AG09319 (cell line): ENCODE measurements at regions not wholly inside any gene's neighbourhood (a gene's known extent, or its start where the extent isn't known, plus 50 kb on each side); places are given as distances from the start of the nearest gene placed in this dataset.

Experiments used
- DNase-seq: peaks from one replicate; pipeline ENCODE4 v3.0.0-alpha.2; 2010; ENCODE audit warnings: low read depth; ENCODE audit errors: extremely low read depth
- TF ChIP-seq, protein P1 (sequence below): IDR thresholded peaks from 2 replicates; pipeline ENCODE4 v1.5.1; 2011; ENCODE audit warnings: low read depth, mild to moderate bottlenecking, inconsistent platforms, low read length, moderate library complexity

- TF ChIP-seq, protein P1, sequence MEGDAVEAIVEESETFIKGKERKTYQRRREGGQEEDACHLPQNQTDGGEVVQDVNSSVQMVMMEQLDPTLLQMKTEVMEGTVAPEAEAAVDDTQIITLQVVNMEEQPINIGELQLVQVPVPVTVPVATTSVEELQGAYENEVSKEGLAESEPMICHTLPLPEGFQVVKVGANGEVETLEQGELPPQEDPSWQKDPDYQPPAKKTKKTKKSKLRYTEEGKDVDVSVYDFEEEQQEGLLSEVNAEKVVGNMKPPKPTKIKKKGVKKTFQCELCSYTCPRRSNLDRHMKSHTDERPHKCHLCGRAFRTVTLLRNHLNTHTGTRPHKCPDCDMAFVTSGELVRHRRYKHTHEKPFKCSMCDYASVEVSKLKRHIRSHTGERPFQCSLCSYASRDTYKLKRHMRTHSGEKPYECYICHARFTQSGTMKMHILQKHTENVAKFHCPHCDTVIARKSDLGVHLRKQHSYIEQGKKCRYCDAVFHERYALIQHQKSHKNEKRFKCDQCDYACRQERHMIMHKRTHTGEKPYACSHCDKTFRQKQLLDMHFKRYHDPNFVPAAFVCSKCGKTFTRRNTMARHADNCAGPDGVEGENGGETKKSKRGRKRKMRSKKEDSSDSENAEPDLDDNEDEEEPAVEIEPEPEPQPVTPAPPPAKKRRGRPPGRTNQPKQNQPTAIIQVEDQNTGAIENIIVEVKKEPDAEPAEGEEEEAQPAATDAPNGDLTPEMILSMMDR: no peak
- no peak for DNase-seq
Measured at GRCh38 chr6:92166666-92167065, 1252.7 kb downstream of the EPHA7 start.

DNA sequence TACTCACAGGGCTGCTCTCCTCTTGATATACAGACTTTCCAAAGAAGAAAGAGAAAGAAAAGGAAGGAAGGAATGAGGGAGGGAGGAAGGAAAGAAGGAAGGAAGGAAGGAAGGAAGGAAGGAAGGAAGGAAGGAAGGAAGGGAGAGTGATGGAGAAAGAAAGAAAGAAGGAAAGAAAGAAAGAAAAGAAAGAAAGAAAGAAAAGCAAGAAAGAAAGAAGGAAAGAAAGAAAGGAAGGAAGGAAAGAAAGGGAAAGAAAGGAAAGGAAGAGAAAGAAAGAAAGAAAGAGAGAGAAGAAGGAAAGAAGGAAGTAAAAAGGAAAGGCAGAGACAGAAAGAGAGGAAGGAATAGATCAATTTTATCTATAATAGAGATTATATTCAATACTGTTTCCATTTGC, 1257.4 kb downstream of the EPHA7 start:
- TF ChIP-seq, protein P1: no peak
- no peak for DNase-seq

GRCh38 chr6:92160226-92160625, 1259.1 kb downstream of the EPHA7 start:
- TF ChIP-seq, protein P1: no peak

DNA sequence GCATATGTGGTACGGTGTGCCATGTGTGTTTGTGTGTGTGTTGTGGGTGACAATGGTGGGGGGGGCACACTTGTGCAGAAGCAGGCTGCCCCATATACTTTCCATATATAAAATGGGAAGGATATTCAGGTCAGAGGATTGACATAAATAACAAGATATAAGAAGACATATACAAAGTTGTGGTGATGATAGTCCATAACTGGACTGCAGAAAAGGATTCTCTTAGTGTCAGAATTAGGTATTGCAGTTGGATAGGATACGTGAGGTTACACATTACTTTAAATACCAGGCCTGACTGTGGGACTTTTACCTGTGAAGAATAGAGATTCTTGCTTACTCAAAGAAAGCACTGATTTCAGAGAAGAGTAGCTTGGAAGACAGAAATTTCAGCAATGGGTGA, 1260.3 kb downstream of the EPHA7 start:
- TF ChIP-seq, protein P1: no peak
- no peak for DNase-seq

More at GRCh38 chr6:92160226-92160625, 1259.1 kb downstream of the EPHA7 start:
- no peak for DNase-seq

GRCh38 chr6:92150553-92150952, 1268.8 kb downstream of the EPHA7 start:
- no peak for DNase-seq
- TF ChIP-seq, protein P1: no peak

- TF ChIP-seq, protein P1: no peak
Measured at GRCh38 chr6:92147246-92147645, 1272.1 kb downstream of the EPHA7 start.

GRCh38 chr6:92139601-92140000, 1279.8 kb downstream of the EPHA7 start:
- TF ChIP-seq, protein P1: no peak
- DNase-seq: no peak

More at GRCh38 chr6:92147246-92147645, 1272.1 kb downstream of the EPHA7 start:
- no peak for DNase-seq
